ENCODE measurements at regions not wholly inside any gene's neighbourhood (a gene's known extent, or its start where the extent isn't known, plus 50 kb on each side); places are given as distances from the start of the nearest gene placed in this dataset.

- no peak for TF ChIP-seq CTCF (optimal IDR thresholded peaks at IDR 0.05 in 1 of 3, IDR thresholded peaks at IDR 0.05 in 1 of 3, conservative IDR thresholded peaks at IDR 0.05 in 1 of 3; ENCODE audit: extremely low read depth in 1 of 3, insufficient read depth in 2 of 3, low read length in 3 of 3)
- no peak for TF ChIP-seq EZH2 (IDR thresholded peaks at IDR 0.05; ENCODE audit: low read length)
- no peak overlapping the region for H3K9ac ChIP-seq (ENCODE audit: control insufficient read depth, extremely low read depth, insufficient read depth, low read length)
- no peak overlapping the region for H2AFZ ChIP-seq (ENCODE audit: control insufficient read depth, low read length)
- H3K4me1 ChIP-seq (ENCODE audit: control insufficient read depth, extremely low read depth, insufficient read depth, low read length), result no peaks in the 10 kb centered on the region
- dilution Hi-C loops (cut with MboI; ENCODE audit: extremely low pct_ligation_motif_present, low sequenced_read_pairs), result no loop called here
- H3K36me3 ChIP-seq (ENCODE audit: control insufficient read depth in 2 of 2, extremely low read depth in 1 of 2, insufficient read depth in 2 of 2, low read length in 2 of 2), result no peaks in the 10 kb centered on the region
- H3K9me3 ChIP-seq (ENCODE audit: control insufficient read depth, low read depth, low read length), result no peaks in the 10 kb centered on the region
- no peak for FAIRE-seq
- no peak overlapping the region for H3K4me3 ChIP-seq (ENCODE audit: control insufficient read depth in 2 of 3, extremely low read depth in 1 of 3, insufficient read depth in 2 of 3, low read depth in 1 of 3, low read length in 3 of 3)
- H3K9me1 ChIP-seq (ENCODE audit: control insufficient read depth, extremely low read depth, insufficient read depth, low read length), result no peaks in the 10 kb centered on the region
- DNase-seq (ENCODE audit: low read depth, low spot score), result no peak
- no peaks in the 10 kb centered on the region for H4K20me1 ChIP-seq (ENCODE audit: control insufficient read depth, extremely low read depth, insufficient read depth, low read length)
- H3K27ac ChIP-seq (ENCODE audit: control insufficient read depth, insufficient read depth, low read length), result no peak overlapping the region
- H3K27me3 ChIP-seq (ENCODE audit: control insufficient read depth, extremely low read depth, insufficient read depth, low read length), result no peaks in the 10 kb centered on the region
- H3K4me2 ChIP-seq (ENCODE audit: control insufficient read depth, extremely low read depth, insufficient read depth, low read depth, low read length), result no peak overlapping the region
- H3K79me2 ChIP-seq (ENCODE audit: control insufficient read depth, insufficient read depth, low read length), result no peaks in the 10 kb centered on the region
Measured at GRCh38 chr3:25262322-25262721, 165.7 kb upstream of the RARB start.

- H3K9me3 ChIP-seq (ENCODE audit: control insufficient read depth, low read depth, low read length), result no peaks in the 10 kb centered on the region
- H3K4me1 ChIP-seq (ENCODE audit: control insufficient read depth, extremely low read depth, insufficient read depth, low read length), result no peaks in the 10 kb centered on the region
- H3K36me3 ChIP-seq (ENCODE audit: control insufficient read depth in 2 of 2, extremely low read depth in 1 of 2, insufficient read depth in 2 of 2, low read length in 2 of 2), result no peaks in the 10 kb centered on the region
- TF ChIP-seq CTCF (optimal IDR thresholded peaks at IDR 0.05 in 1 of 3, IDR thresholded peaks at IDR 0.05 in 1 of 3, conservative IDR thresholded peaks at IDR 0.05 in 1 of 3; ENCODE audit: extremely low read depth in 1 of 3, insufficient read depth in 2 of 3, low read length in 3 of 3) (no peak), EZH2 (IDR thresholded peaks at IDR 0.05; ENCODE audit: low read length) (no peak)
- H3K9ac ChIP-seq (ENCODE audit: control insufficient read depth, extremely low read depth, insufficient read depth, low read length), result no peak overlapping the region
- DNase-seq (ENCODE audit: low read depth, low spot score) (no peak), FAIRE-seq (no peak)
- no peak overlapping the region for H2AFZ ChIP-seq (ENCODE audit: control insufficient read depth, low read length)
- no peaks in the 10 kb centered on the region for H3K9me1 ChIP-seq (ENCODE audit: control insufficient read depth, extremely low read depth, insufficient read depth, low read length)
- dilution Hi-C loops (cut with MboI; ENCODE audit: extremely low pct_ligation_motif_present, low sequenced_read_pairs), result no loop called here
- no peak overlapping the region for H3K4me3 ChIP-seq (ENCODE audit: control insufficient read depth in 2 of 3, extremely low read depth in 1 of 3, insufficient read depth in 2 of 3, low read depth in 1 of 3, low read length in 3 of 3)
- H3K27me3 ChIP-seq (ENCODE audit: control insufficient read depth, extremely low read depth, insufficient read depth, low read length), result no peaks in the 10 kb centered on the region
- no peaks in the 10 kb centered on the region for H4K20me1 ChIP-seq (ENCODE audit: control insufficient read depth, extremely low read depth, insufficient read depth, low read length)
- no peak overlapping the region for H3K4me2 ChIP-seq (ENCODE audit: control insufficient read depth, extremely low read depth, insufficient read depth, low read depth, low read length)
- H3K79me2 ChIP-seq (ENCODE audit: control insufficient read depth, insufficient read depth, low read length), result no peaks in the 10 kb centered on the region
- no peak overlapping the region for H3K27ac ChIP-seq (ENCODE audit: control insufficient read depth, insufficient read depth, low read length)
Measured at GRCh38 chr3:25265284-25265683, 162.8 kb upstream of the RARB start.
